ENCODE measurements at regions not wholly inside any gene's neighbourhood (a gene's known extent, or its start where the extent isn't known, plus 50 kb on each side); places are given as distances from the start of the nearest gene placed in this dataset.

- DNase-seq = no peak
Observed at GRCh38 chr11:33646629-33647028, 54.0 kb downstream of the C11orf91 start.

GRCh38 chr11:33646168-33646567 lies 54.5 kb downstream of the C11orf91 start:
- no peak for DNase-seq

- no peak for DNase-seq
Observed at GRCh38 chr11:33645686-33646085, 54.9 kb downstream of the C11orf91 start.

GRCh38 chr11:33643167-33643824 lies 57.3 kb downstream of the C11orf91 start:
- DNase-seq = no peak

- no peak for DNase-seq
Observed at GRCh38 chr11:33642461-33643166, 58.0 kb downstream of the C11orf91 start.

GRCh38 chr11:33640730-33641371 lies 59.8 kb downstream of the C11orf91 start:
- DNase-seq = no peak

- DNase-seq = no peak
Observed at GRCh38 chr11:33638608-33639007, 62.0 kb downstream of the C11orf91 start.

GRCh38 chr11:33636104-33636503 lies 64.5 kb downstream of the C11orf91 start:
- DNase-seq = no peak

GRCh38 chr11:33635161-33635560 lies 65.5 kb downstream of the C11orf91 start:
- no peak for DNase-seq

GRCh38 chr11:33634291-33634834 lies 66.3 kb downstream of the C11orf91 start:
- no peak for DNase-seq

GRCh38 chr11:33633251-33634003 lies 67.2 kb downstream of the C11orf91 start:
- peak; percentile 98 for DNase-seq

GRCh38 chr11:33631749-33632091 lies 68.9 kb downstream of the C11orf91 start:
- no peak for DNase-seq

GRCh38 chr11:33630936-33631748 lies 69.5 kb downstream of the C11orf91 start:
- DNase-seq = no peak

GRCh38 chr11:33624083-33624482 lies 76.5 kb downstream of the C11orf91 start:
- no peak for DNase-seq

- no peak for DNase-seq
Observed at GRCh38 chr11:33622806-33623205, 77.8 kb downstream of the C11orf91 start.

GRCh38 chr11:33622186-33622585 lies 78.4 kb downstream of the C11orf91 start:
- no peak for DNase-seq

- no peak for DNase-seq
Observed at GRCh38 chr11:33620423-33621171, 80.0 kb downstream of the C11orf91 start.

GRCh38 chr11:33618956-33619355 lies 81.7 kb downstream of the C11orf91 start:
- DNase-seq = no peak

- no peak for DNase-seq
Observed at GRCh38 chr11:33618351-33618710, 82.3 kb downstream of the C11orf91 start.

- no peak for DNase-seq
Observed at GRCh38 chr11:33617672-33618350, 82.8 kb downstream of the C11orf91 start.

GRCh38 chr11:33616552-33616951 lies 84.1 kb downstream of the C11orf91 start:
- no peak for DNase-seq
